Activated CD4-positive, alpha-beta T cell treated with anti-CD3 and anti-CD28 coated beads, Interleukin-2, amount 50 U/mL, for 16 hours (primary cell): ENCODE measurements at regions not wholly inside any gene's neighbourhood (a gene's known extent, or its start where the extent isn't known, plus 50 kb on each side); places are given as distances from the start of the nearest gene placed in this dataset.

Experiments used
- DNase-seq: peaks from one replicate; pipeline ENCODE4 v3.0.0-alpha.2; 2020

DNA sequence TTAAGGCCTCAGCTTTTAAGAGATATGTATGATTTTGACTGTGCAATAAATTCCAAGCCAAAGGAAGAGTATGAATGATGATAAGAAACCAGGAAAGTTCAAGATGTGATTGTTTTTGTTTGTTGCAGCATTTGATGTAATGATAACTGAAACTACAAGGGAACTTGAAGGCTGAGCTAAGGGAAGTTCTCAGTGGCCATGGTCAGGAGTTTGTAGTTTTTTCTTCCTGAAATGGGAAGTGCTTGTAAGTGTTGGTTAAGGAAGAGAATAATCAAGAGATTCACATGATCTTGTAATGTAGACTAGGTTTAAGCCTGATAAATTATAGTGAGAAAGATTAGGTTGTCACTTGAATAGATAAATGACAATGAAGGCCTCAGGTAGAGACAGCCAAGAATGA lies 53.4 kb downstream of the PTCHD4 start:
- DNase-seq, result no peak

- DNase-seq, result no peak
Measured at GRCh38 chr6:48048451-48049146, 62.4 kb downstream of the PTCHD4 start.

- DNase-seq, result no peak
Measured at GRCh38 chr6:48041894-48042293, 69.1 kb downstream of the PTCHD4 start.

DNA sequence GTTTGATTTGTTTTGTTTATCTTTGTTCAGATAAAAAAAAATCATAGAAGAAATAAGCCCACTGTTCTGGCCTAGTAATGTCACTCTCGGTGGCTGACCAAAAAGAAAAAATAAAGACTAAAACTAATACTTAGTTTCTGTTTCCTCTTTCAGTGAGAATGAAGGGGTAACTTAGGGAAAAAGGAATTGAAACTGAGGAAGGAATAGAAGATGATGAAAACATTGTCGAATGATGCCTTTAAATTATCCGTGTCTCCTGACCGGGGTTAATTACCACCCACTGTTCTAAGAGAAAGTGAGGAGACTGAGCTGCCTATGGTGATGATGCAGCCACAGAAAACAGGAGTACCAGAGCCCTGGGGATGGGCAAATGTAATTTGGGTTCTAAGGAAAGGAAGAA lies 73.1 kb downstream of the PTCHD4 start:
- DNase-seq, result no peak

DNA sequence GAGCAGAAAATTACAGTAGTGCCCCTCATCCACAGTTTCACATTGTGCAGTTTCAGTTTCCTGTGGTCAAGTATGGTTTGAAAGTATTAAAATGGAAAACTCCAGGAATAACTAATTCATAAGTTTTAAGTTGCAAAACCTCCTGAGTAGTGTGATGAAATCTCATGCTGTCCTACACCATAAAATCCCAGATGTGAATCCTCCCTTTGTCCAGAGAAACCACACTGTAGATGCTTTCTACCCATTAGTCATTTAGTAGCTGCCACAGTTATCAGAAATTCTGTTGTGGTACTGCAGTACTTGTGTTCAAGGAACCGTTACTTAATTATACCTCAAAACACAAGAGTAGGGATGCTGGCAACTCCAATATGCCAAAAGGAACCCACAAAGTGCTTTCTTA lies 74.7 kb downstream of the PTCHD4 start:
- no peak for DNase-seq

DNA sequence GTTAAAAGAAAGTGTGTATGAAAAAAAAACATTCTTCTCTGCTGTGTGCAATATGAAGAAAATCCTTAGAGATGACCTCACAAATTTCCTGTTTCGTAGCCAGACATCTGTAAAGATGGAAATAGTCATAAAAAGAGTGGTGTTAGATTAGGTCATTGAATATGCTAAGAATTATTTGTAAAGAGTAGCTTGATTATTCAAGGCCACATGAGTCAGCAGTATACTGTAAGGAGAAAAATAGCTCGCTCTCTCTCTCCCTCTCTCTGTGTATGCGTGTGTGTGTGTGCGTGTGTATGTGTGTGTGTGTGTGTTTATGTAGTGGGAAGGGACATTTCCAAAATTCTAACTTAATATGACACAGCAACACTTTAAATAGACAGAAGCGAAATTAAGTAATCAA lies 78.8 kb downstream of the PTCHD4 start:
- DNase-seq, result no peak

DNA sequence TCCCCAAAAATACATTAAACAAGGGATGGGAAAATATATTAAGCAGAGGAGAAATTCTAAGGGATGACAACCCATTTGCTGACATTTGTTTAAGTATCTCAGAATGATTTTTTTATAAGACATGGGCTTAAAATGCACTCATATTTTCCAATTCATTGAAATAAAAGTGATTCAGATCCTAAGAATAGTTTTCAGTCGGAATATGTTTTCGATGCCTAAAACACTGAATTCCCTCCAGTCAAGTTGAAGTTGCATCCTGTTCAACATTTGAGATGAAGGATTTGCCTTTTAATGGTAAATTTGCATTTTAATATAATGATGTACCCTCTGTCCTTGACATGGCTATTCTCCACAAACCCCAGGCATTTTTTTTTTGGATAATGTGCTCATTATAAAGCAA lies 79.3 kb downstream of the PTCHD4 start:
- DNase-seq, result no peak

DNA sequence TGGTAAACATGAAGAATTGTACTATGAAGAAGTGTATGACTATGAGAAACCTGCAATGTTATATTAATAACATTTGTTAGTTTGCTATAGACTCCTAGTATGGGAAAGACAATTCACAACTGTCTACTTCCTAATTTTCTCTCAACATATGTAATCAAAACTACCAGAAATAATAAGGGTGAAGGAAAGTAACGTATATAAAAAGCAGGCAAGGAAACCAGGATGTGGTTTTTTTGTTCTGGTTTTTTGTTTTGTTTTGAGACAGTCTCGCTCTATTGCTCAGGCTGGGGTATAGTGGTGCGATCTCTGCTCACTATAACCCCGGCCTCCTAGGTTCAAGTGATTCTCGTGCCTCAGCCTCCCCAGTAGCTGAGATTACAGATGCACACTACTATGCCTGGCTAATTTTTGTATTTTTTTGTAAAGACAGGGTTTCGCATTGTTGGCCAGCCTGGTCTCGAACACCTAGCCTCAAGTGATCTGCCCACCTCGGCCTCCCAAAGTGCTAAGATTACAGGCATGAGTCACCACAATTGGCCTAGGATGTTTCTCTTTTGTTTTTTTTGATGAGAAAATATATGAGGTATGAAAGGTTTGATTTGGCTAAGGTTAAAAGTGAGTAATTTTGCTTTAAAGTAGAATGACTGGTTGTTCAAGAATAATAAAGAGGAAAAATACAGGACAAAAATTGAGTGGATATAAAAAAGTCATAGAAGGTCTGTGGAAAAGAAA lies 83.1 kb downstream of the PTCHD4 start:
- peak; percentile 34 for DNase-seq

DNA sequence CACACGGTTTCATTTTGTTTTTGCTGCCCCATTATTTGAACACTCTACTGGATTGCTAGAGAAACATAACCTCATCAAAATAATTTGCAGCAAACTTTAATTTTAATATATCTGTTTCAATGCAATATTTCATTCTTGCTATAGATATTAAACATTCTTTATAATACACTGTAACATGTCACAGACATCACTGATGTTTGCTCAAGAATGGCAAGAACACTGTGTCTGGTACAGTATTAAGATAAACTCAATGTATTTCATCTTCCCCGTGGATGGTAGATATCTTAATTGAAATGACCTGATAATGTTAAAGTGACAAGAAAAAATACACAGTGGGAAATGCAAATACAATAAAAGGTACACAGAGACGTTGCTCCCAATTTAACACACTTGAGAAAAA lies 86.0 kb downstream of the PTCHD4 start:
- DNase-seq, result no peak

- DNase-seq, result no peak
Measured at GRCh38 chr6:48021904-48022303, 89.1 kb downstream of the PTCHD4 start.

- no peak for DNase-seq
Measured at GRCh38 chr6:48016020-48016755, 94.8 kb downstream of the PTCHD4 start.

DNA sequence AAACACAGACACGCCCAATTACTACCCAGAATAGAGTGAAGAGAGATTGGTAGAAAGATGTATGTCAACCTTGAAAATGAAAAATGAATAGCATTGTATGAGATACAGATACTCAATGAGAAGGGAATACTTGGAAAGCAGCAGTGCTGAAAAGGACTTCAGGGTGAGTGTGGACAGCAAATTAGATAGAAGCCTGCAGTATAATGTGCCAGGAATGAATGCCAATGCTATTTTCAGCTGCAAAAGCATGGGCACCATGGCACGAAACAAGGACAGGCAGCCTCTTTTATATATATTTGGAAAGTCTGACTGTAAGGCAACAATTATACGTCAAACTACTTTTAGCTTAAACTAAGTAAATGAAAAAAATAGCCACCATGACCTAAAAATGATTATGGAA lies 118.2 kb downstream of the PTCHD4 start:
- no peak for DNase-seq

- DNase-seq, result no peak
Measured at GRCh38 chr6:47983491-47983890, 127.5 kb downstream of the PTCHD4 start.

DNA sequence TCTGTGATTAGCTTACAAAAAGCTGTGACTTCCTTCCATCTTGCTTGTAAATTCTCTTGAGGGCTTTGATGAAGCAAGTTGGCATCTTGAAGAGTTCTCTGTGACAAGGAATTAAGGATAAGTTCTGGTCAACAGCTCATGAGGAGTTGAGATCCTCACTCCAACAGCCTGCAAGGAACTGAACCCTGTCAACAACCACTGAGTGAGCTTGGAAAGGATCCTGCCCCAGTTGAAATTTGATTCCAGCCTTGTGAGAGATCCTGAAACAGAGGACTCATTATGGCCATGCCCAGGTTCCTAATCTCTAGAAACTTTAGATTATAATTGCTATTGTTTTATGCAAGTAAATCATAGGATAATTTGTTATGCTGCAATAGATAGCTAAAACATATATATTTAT lies 133.7 kb downstream of the PTCHD4 start:
- no peak for DNase-seq

GRCh38 chr6:47974106-47974505 lies 136.9 kb downstream of the PTCHD4 start:
- DNase-seq, result no peak

- DNase-seq, result no peak
Measured at GRCh38 chr6:47970826-47971225, 140.2 kb downstream of the PTCHD4 start.

DNA sequence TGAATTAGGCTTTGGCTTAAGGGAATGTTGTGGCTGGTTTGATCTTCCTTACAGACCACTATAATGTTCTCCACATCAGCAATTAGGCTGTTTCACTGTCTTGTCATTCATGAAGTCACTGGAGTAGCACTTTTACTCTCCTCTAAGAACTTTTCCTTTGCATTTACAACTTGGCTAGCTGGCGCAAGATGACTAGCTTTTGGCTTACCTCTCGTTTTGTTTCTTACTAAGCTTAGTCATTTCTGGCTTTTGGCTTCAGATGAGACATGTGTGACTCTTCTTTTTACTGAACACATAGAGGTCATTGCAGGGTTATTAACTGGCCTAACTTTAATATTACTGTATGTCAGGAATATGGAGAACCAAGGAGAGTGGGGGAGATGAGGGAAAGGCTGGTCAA lies 143.2 kb downstream of the PTCHD4 start:
- DNase-seq, result peak; percentile 43

- no peak for DNase-seq
Measured at GRCh38 chr6:47964969-47965368, 146.0 kb downstream of the PTCHD4 start.

- no peak for DNase-seq
Measured at GRCh38 chr6:47952640-47953039, 158.4 kb downstream of the PTCHD4 start.

DNA sequence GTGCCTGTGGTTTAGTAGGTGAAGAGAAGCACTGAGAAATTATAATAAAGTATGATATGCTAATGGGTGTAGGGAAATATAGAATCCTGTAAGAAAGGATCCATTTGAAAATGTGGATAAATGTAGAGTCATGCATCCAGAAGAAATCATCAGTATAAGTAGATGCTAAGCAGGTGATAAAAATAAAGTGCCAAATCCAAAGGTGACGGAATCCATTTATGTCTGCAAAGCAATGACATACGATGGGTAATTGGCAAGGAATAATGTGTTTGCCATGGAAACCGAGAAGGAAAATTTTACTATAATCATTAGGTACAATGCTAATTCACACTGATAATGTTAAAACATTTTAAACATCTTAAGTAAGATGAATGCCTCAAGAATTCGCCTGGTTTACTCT lies 163.0 kb downstream of the OPN5 start:
- DNase-seq, result no peak

DNA sequence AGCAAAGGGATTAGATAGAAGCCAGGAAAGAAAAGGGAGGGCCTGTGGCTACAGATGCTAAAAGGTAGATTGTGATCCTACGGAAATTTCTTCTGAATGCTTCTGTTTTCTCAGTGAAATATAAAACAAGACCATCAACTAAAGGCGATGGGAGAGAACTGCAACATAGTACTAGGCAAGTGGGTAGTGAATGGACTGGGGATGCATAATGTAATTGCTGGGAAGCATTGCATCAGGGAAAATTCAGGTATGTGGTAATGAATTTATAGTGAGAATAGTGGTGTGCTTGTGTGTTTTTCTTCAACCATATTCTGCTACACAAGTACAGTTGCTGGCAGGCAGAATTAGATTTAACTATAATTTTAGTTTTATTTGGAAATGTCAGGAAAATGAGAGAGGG lies 156.6 kb downstream of the OPN5 start:
- DNase-seq, result no peak

DNA sequence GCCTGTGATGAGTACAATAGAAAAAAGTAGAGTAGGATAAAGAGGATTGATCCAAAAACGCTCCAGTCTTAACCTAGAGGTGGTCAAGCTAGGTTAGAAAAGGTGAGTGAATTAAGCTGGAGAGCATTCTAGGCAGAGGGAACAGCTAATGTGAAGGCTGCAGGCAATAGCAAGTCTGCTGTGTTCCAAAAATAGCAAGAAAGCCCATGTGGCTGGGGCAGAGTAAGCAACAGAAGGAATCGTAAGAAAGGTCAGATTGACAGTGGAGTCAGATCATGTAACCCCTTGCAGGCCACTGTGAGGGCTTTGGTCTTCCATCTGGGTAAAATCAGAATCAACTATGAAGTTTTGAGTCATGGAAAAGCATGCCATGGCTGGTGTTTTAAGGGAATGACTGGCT lies 155.0 kb downstream of the OPN5 start:
- no peak for DNase-seq

DNA sequence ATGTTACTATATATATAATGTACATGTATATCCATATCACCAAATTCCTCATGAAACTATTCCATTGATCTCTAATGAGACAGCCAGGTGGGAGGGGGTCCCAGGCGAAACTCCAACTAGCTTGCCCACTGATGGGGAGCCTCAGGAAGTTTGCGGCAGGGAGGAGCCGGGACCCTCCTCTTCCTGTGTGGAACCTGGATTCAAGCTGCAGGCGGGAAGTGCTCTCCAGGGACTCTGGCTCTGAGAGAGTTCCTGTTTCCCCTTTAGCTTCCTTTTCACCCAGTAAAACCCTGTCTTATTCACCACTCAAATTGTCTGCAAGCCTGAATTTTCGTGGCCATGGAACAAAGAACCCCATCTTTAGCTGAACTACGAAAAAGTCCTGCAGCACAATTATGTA lies 152.2 kb downstream of the OPN5 start:
- DNase-seq, result no peak

DNA sequence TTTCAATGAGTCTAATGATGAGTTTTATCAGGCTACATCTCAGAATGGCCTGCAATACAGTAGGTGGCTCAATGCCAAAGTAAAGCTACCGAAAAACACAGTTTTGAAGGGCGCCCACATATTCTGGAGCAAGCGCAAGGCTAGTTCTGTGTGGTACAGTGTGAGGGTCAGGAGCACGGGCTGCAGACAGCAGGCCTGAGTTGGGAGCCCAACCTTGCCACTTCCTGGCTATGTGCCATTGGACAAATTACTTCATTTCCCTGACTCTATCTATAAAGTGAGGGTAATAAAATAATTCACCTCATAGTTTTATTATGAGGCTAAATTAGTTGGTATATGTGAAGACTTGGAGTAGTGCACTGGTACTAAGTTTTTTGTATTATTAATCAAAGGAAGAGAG lies 150.7 kb downstream of the OPN5 start:
- DNase-seq, result no peak
